VCaP (cell line): ENCODE measurements at regions not wholly inside any gene's neighbourhood (a gene's known extent, or its start where the extent isn't known, plus 50 kb on each side); places are given as distances from the start of the nearest gene placed in this dataset.

Experiments
- H3K27ac ChIP-seq: fragments of 450-650 bp; 2 replicates; pipeline ENCODE4 v1.5.1; 2017
- CTCF ChIP-seq: fragments of 450-650 bp; conservative IDR thresholded peaks from 2 replicates; pipeline ENCODE4 v1.5.1; 2017; ENCODE audit warnings: mild to moderate bottlenecking, moderate library complexity

DNA sequence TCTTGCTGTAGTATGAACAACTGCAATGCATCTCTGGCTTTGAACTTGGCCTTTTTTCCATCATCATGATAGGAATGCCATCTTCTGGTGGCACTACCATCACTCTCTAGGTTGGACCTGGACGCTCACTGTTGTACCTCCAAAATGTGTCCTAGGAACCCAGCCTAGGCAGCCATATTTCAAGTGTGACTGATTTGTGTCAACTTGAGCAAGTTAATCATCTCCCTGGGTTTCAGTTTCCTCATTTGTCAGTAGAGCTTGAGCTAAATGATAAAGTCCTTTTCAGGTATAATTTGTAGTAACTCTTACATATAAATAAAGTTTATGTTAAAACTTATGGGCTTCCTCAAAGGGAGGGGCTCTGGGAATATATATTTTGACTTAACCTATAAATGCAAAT lies 241.7 kb upstream of the CEP162 start:
- TF ChIP-seq CTCF, result no peak
- no peak overlapping the region for H3K27ac ChIP-seq

- no peak for TF ChIP-seq CTCF
- H3K27ac ChIP-seq, result peak overlapping the region; percentile 5; the same call in 1 of the 2 replicates
Measured at GRCh38 chr6:84467296-84467695, 239.9 kb upstream of the CEP162 start.

GRCh38 chr6:84466511-84466910 lies 239.1 kb upstream of the CEP162 start:
- no peak overlapping the region for H3K27ac ChIP-seq
- no peak for TF ChIP-seq CTCF

GRCh38 chr6:84464471-84464870 lies 237.0 kb upstream of the CEP162 start:
- H3K27ac ChIP-seq, result no peak overlapping the region
- TF ChIP-seq CTCF, result no peak

DNA sequence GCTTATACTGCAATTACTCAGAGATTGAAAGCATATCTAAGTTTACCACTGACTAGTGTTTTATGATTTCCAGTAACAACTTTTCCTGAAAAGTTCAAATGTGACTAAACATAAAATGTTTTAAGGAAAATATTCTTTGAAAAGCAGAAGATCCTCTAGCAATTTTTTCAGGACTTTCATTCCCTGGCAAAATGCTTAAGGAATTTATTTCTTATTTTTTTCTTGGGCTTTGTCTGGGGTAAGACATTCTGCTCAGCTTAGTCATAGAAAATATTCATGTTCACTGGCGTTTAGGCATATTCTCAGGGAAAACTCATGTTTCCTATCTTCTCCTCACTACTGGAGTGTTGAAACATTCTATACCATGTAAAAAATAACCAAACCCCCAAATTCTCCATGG lies 235.3 kb upstream of the CEP162 start:
- no peak overlapping the region for H3K27ac ChIP-seq
- TF ChIP-seq CTCF, result no peak

DNA sequence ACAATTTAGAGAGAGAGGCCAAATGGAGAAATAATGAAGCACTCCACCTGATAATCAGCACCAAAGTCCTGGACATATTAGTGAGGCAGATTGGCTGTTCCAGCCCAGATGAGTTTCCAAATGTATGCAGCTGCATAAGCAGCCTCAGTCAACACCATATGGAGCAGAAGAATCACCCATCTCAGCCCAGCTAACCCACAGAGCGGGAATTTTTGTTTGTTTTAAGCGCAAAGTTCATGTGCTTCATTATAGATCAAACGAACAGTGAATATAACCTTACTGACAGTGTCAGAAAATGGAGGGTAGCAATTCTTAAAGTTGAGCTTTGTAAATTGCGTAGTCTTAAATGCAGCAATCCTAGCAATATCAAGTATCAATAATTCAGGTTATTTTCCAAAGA lies 234.0 kb upstream of the CEP162 start:
- no peak overlapping the region for H3K27ac ChIP-seq
- no peak for TF ChIP-seq CTCF

GRCh38 chr6:84460491-84460890 lies 233.0 kb upstream of the CEP162 start:
- no peak for TF ChIP-seq CTCF
- H3K27ac ChIP-seq, result no peak overlapping the region

- no peak for TF ChIP-seq CTCF
- no peak overlapping the region for H3K27ac ChIP-seq
Measured at GRCh38 chr6:84459401-84459800, 232.0 kb upstream of the CEP162 start.
